H1 (cell line): ENCODE measurements at regions not wholly inside any gene's neighbourhood (a gene's known extent, or its start where the extent isn't known, plus 50 kb on each side); places are given as distances from the start of the nearest gene placed in this dataset.

Source experiments
- CTCF ChIA-PET: fragments of 300-600 bp; sonication (Branson Sonifier 250); formaldehyde crosslinking; loops from one replicate; lab custom pipeline; 2021; ENCODE audit not compliant: partially characterized antibody; lab: Charles Lee
- POLR2A ChIA-PET: fragments of 300-600 bp; sonication (Branson Sonifier 250); formaldehyde crosslinking; loops from one replicate; lab custom pipeline; 2021; ENCODE audit warnings: inconsistent platforms; ENCODE audit not compliant: partially characterized antibody; lab: Charles Lee
- DNase-seq, 2 experiments: peaks; one replicate each; pipeline versions ENCODE4 v3.0.0 to v3.0.0-alpha.2; 2010 to 2022; ENCODE audit warnings: low spot score in 2 of 2, low read depth in 1 of 2, mixed read lengths in 1 of 2
- FAIRE-seq: peaks from 2 replicates; lab custom pipeline; 2011; peaks lifted over from hg19 to GRCh38; lab: Jason Lieb, UNC
- H2AFZ ChIP-seq: 2 replicates; pipeline ENCODE4 v1.8.1; 2012; ENCODE audit warnings: low read length, inconsistent platforms
- H2AK5ac ChIP-seq: 2 replicates; pipeline ENCODE4 v1.6.1; 2013; ENCODE audit warnings: low read depth, low read length
- H2BK120ac ChIP-seq: replicated peaks from 2 replicates; pipeline ENCODE3; 2013; ENCODE audit warnings: low read depth, low read length, inconsistent platforms
- H2BK12ac ChIP-seq: 2 replicates; pipeline ENCODE4 v1.6.1; 2013; ENCODE audit warnings: low read depth, low read length
- H2BK15ac ChIP-seq: 2 replicates; pipeline ENCODE4 v1.6.1; 2013; ENCODE audit warnings: low read length
- H2BK20ac ChIP-seq: 2 replicates; pipeline ENCODE4 v1.6.1; 2013; ENCODE audit warnings: low read length
- H2BK5ac ChIP-seq: 2 replicates; pipeline ENCODE4 v1.6.1; 2013; ENCODE audit warnings: low read depth, low read length
- H3K14ac ChIP-seq: 2 replicates; pipeline ENCODE4 v1.6.1; 2013; ENCODE audit warnings: inconsistent platforms; ENCODE audit not compliant: insufficient read length
- H3K18ac ChIP-seq: 2 replicates; pipeline ENCODE4 v1.6.1; 2013; ENCODE audit warnings: low read length; ENCODE audit errors: extremely low read depth
- H3K23ac ChIP-seq: 2 replicates; pipeline ENCODE4 v1.6.1; 2013; ENCODE audit warnings: inconsistent platforms; ENCODE audit not compliant: insufficient read length
- H3K23me2 ChIP-seq: 2 replicates; pipeline ENCODE4 v1.6.1; 2013; ENCODE audit warnings: low read depth, low read length
- H3K27ac ChIP-seq: 2 replicates; pipeline ENCODE4 v1.6.1; 2011; ENCODE audit warnings: low read depth, low read length, inconsistent platforms
- H3K27me3 ChIP-seq, 4 experiments: replicated peaks in 1 of 4; 1 replicate in 1 of 4; 2 replicates in 3 of 4; pipeline versions ENCODE4 v1.6.1 to v1.8.1; 2011 to 2013; ENCODE audit warnings: low read length in 3 of 4, mild to moderate bottlenecking in 3 of 4, inconsistent platforms in 2 of 4, mixed read lengths in 2 of 4, moderate library complexity in 1 of 4; ENCODE audit not compliant: control insufficient read depth in 3 of 4, insufficient read depth in 3 of 4; ENCODE audit errors: extremely low read depth in 1 of 4
- H3K36me3 ChIP-seq, 4 experiments: 2 replicates each; pipeline versions ENCODE4 v1.6.1 to v1.8.1; 2011 to 2013; ENCODE audit warnings: mild to moderate bottlenecking in 4 of 4, low read length in 3 of 4, moderate library complexity in 2 of 4, control low read depth in 1 of 4, inconsistent platforms in 1 of 4; ENCODE audit not compliant: insufficient read depth in 4 of 4, control insufficient read depth in 2 of 4
- H3K4ac ChIP-seq: replicated peaks from 2 replicates; pipeline ENCODE3; 2013; ENCODE audit warnings: low read length, low read depth, mixed read lengths, inconsistent platforms; ENCODE audit not compliant: insufficient read length
- H3K4me1 ChIP-seq, 4 experiments: replicated peaks in 1 of 4; 1 replicate in 1 of 4; 2 replicates in 3 of 4; pipeline versions ENCODE4 v1.6.1 to v1.8.1; 2011 to 2013; ENCODE audit warnings: low read length in 3 of 4, inconsistent platforms in 2 of 4, mixed read lengths in 1 of 4; ENCODE audit not compliant: insufficient read depth in 4 of 4, control insufficient read depth in 3 of 4
- H3K4me2 ChIP-seq, 2 experiments: 2 replicates each; pipeline versions ENCODE4 v1.6.1 to v1.8.1; 2011 to 2013; ENCODE audit warnings: low read depth in 2 of 2, low read length in 2 of 2, control low read depth in 1 of 2, inconsistent platforms in 1 of 2, mild to moderate bottlenecking in 1 of 2; ENCODE audit not compliant: insufficient read depth in 1 of 2
- H3K4me3 ChIP-seq, 4 experiments: fragments of 200-600, 300-600 bp in 1 of 4; sonication (generic), shearing (Covaris generic), sonication (Bioruptor Twin) in 1 of 4; 2 replicates each; pipeline versions ENCODE4 v1.5.1 to v1.8.1; 2011 to 2016; ENCODE audit warnings: low read length in 4 of 4, low read depth in 3 of 4, control low read depth in 2 of 4, inconsistent platforms in 2 of 4, mild to moderate bottlenecking in 2 of 4, mixed read lengths in 1 of 4, moderate library complexity in 1 of 4; ENCODE audit not compliant: insufficient read depth in 2 of 4; ENCODE audit errors: extremely low read depth in 1 of 4
- H3K56ac ChIP-seq: replicated peaks from 2 replicates; pipeline ENCODE3; 2013; ENCODE audit warnings: low read depth, mild to moderate bottlenecking, mixed read lengths, low read length, inconsistent platforms; ENCODE audit not compliant: insufficient read length
- H3K79me1 ChIP-seq: 2 replicates; pipeline ENCODE4 v1.6.1; 2013; ENCODE audit warnings: low read depth, low read length, control low read depth
- H3K79me2 ChIP-seq, 2 experiments: 2 replicates each; pipeline versions ENCODE4 v1.6.1 to v1.8.1; 2012 to 2013; ENCODE audit warnings: low read length in 2 of 2, mild to moderate bottlenecking in 2 of 2, inconsistent platforms in 1 of 2; ENCODE audit not compliant: insufficient read depth in 2 of 2, control insufficient read depth in 1 of 2
- H3K9ac ChIP-seq, 4 experiments: replicated peaks in 1 of 4; 1 replicate in 1 of 4; 2 replicates in 3 of 4; pipeline versions ENCODE4 v1.6.1 to v1.8.1; 2011 to 2013; ENCODE audit warnings: low read depth in 3 of 4, low read length in 3 of 4, control low read depth in 2 of 4, mild to moderate bottlenecking in 2 of 4, moderate library complexity in 2 of 4, inconsistent platforms in 1 of 4; ENCODE audit errors: extremely low read depth in 1 of 4
- H3K9me3 ChIP-seq, 2 experiments: 2 replicates each; pipeline versions ENCODE4 v1.6.1 to v1.8.1; 2012 to 2013; ENCODE audit warnings: mild to moderate bottlenecking in 2 of 2, moderate library complexity in 2 of 2, control low read depth in 1 of 2, inconsistent platforms in 1 of 2, low read depth in 1 of 2, low read length in 1 of 2, mixed read lengths in 1 of 2; ENCODE audit not compliant: insufficient read depth in 2 of 2
- H4K20me1 ChIP-seq, 2 experiments: replicated peaks in 1 of 2; 2 replicates each; pipeline versions ENCODE3 to v1.8.1; 2011 to 2013; ENCODE audit warnings: inconsistent platforms in 2 of 2, low read length in 2 of 2, mild to moderate bottlenecking in 1 of 2; ENCODE audit not compliant: insufficient read depth in 2 of 2, control insufficient read depth in 1 of 2
- H4K5ac ChIP-seq: 2 replicates; pipeline ENCODE4 v1.6.1; 2013; ENCODE audit warnings: low read length, low read depth, mixed read lengths, inconsistent platforms; ENCODE audit not compliant: insufficient read length
- H4K8ac ChIP-seq: 2 replicates; pipeline ENCODE4 v1.8.0; 2013; ENCODE audit warnings: mild to moderate bottlenecking, moderate library complexity, low read length, inconsistent platforms; ENCODE audit not compliant: insufficient read depth; ENCODE audit errors: extremely low read depth
- H4K91ac ChIP-seq: replicated peaks from 2 replicates; pipeline ENCODE3; 2013; ENCODE audit warnings: low read length, mixed read lengths, inconsistent platforms; ENCODE audit not compliant: insufficient read length
- ASH2L ChIP-seq: fragments of 200-600, 300-600 bp; sonication (generic); IDR thresholded peaks from one replicate; pipeline ENCODE4 v1.7.1; 2017; ENCODE audit warnings: low read length
- CTBP2 ChIP-seq: IDR thresholded peaks from 2 replicates; pipeline ENCODE4 v1.7.0; 2011; ENCODE audit warnings: borderline replicate concordance, mild to moderate bottlenecking, moderate library complexity, mixed read lengths, low read length; ENCODE audit not compliant: insufficient read depth, insufficient read length
- EGR1 ChIP-seq: IDR thresholded peaks from 2 replicates; pipeline ENCODE4 v1.6.1; 2011; ENCODE audit warnings: low read depth, low read length, borderline replicate concordance
- GABPA ChIP-seq: IDR thresholded peaks from 2 replicates; pipeline ENCODE4 v1.6.1; 2011; ENCODE audit warnings: mild to moderate bottlenecking, low read length, moderate library complexity, borderline replicate concordance; ENCODE audit not compliant: insufficient read depth
- KDM1A ChIP-seq: fragments of 200-600, 300-600 bp; sonication (generic); IDR thresholded peaks from 2 replicates; pipeline ENCODE4 v1.7.1; 2016; ENCODE audit warnings: mild to moderate bottlenecking, low read length, borderline replicate concordance
- NRF1 ChIP-seq: IDR thresholded peaks from 2 replicates; pipeline ENCODE4 v1.6.1; 2011; ENCODE audit warnings: mild to moderate bottlenecking, low read depth, low read length, improper control_type of control experiment
- SAP30 ChIP-seq: fragments of 300-600 bp; sonication (generic); IDR thresholded peaks from 2 replicates; pipeline ENCODE4 v1.7.1; 2012; ENCODE audit warnings: low read length, moderate library complexity, mild to moderate bottlenecking, inconsistent platforms; ENCODE audit not compliant: insufficient read depth, insufficient replicate concordance
- TBP ChIP-seq: IDR thresholded peaks from 2 replicates; pipeline ENCODE4 v1.6.1; 2011; ENCODE audit warnings: low read depth, low read length, improper control_type of control experiment
- WGBS, 2 experiments: shearing (Covaris generic) in 1 of 2; methylation state at CpG; one replicate each; pipeline versions ENCODE4 v1.1.6 to v1.1.7; 2013 to 2015; ENCODE audit warnings: low lambda C conversion rate in 2 of 2, mixed read lengths in 2 of 2, inconsistent platforms in 1 of 2, low coverage in 1 of 2, missing lambda C conversion rate in 1 of 2; ENCODE audit not compliant: insufficient replicate concordance in 2 of 2, insufficient coverage in 1 of 2, insufficient read length in 1 of 2; ENCODE audit errors: extremely low coverage in 1 of 2, missing lambda C conversion rate in 1 of 2; 5-methylcytosine and 5-hydroxymethylcytosine counted together
- TF ChIP-seq, protein P1 (sequence below): IDR thresholded peaks from 2 replicates; pipeline ENCODE4 v1.6.1; 2012; ENCODE audit warnings: inconsistent platforms

DNA sequence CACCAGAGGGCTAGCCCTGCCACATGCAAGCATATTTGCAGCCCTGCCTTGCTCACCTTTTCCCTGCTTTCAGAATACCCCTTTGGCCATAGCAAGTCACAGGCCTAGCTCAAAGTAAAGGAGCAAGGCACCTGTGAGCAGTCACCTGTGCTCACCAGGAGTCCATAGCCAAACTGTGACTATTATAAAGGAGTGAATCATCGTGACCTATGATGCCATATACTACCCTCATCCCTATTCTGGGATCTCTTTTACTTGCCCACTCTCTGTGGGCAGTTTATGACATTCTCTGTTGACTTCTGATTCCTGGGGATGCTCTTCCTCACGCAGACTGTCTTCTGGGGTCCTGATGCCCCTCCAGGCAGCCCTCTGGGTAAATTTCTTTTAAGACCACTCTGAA lies 200.5 kb upstream of the NLRP1 start:
- no peaks in the 10 kb centered on the region for H3K79me1 ChIP-seq
- H2BK5ac ChIP-seq = no peak overlapping the region
- TF ChIP-seq, protein P1, sequence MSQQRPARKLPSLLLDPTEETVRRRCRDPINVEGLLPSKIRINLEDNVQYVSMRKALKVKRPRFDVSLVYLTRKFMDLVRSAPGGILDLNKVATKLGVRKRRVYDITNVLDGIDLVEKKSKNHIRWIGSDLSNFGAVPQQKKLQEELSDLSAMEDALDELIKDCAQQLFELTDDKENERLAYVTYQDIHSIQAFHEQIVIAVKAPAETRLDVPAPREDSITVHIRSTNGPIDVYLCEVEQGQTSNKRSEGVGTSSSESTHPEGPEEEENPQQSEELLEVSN = no peak
- TF ChIP-seq CTBP2 (no peak), TBP (no peak), EGR1 (no peak), ASH2L (no peak), NRF1 (no peak), GABPA (no peak), SAP30 (no peak), KDM1A (no peak)
- no peaks in the 10 kb centered on the region for H3K79me2 ChIP-seq
- no peak overlapping the region for H3K4me3 ChIP-seq
- WGBS, 2 experiments = 85% methylated on average over 2 of the region's 2 CpGs; no CpG with 5 or more reads in 1 of the 2 experiments
- H2AFZ ChIP-seq = no peak overlapping the region
- H3K9ac ChIP-seq = no peak overlapping the region
- no peak for FAIRE-seq
- H4K5ac ChIP-seq = no peak overlapping the region
- no peak overlapping the region for H3K14ac ChIP-seq
- no peak overlapping the region for H2BK12ac ChIP-seq
- no peaks in the 10 kb centered on the region for H3K27me3 ChIP-seq
- H2BK20ac ChIP-seq = no peak overlapping the region
- no peak overlapping the region for H2AK5ac ChIP-seq
- no peak overlapping the region for H3K27ac ChIP-seq
- no peaks in the 10 kb centered on the region for H3K23me2 ChIP-seq
- no peak overlapping the region for H4K8ac ChIP-seq
- POLR2A ChIA-PET = interaction anchor here (1.2 kb wide), 1 partner anchor 9 kb away, joined by 4 read pairs; no protein-coding TSS in a partner anchor
- H3K4me1 ChIP-seq = peaks cover 0 to 3% (median under 1%) of the 10 kb centered on the region in 4 experiments; a peak in 3 of 7 replicates
- H3K36me3 ChIP-seq = no peaks in the 10 kb centered on the region
- H2BK120ac ChIP-seq = no peak overlapping the region
- H3K18ac ChIP-seq = no peak overlapping the region
- H3K4ac ChIP-seq = no peak overlapping the region
- no peak for DNase-seq
- H3K56ac ChIP-seq = no peak overlapping the region
- no peak overlapping the region for H3K4me2 ChIP-seq
- H2BK15ac ChIP-seq = no peak overlapping the region
- CTCF ChIA-PET = interaction anchor here (1.0 to 1.9 kb wide), 4 partner anchors 9 to 37 kb away, joined by 3 to 8 read pairs (median 4); no protein-coding TSS in a partner anchor
- peaks cover 3 to 14% of the 10 kb centered on the region in 2 experiments; a peak in 2 of 4 replicates for H3K9me3 ChIP-seq
- no peak overlapping the region for H3K23ac ChIP-seq
- H4K20me1 ChIP-seq = no peaks in the 10 kb centered on the region
- no peak overlapping the region for H4K91ac ChIP-seq
